H1 (cell line): ENCODE measurements at regions not wholly inside any gene's neighbourhood (a gene's known extent, or its start where the extent isn't known, plus 50 kb on each side); places are given as distances from the start of the nearest gene placed in this dataset.

Experiments used
- ATF3 ChIP-seq: IDR thresholded peaks from 2 replicates; pipeline ENCODE4 v1.6.1; 2011; ENCODE audit warnings: low read depth, mild to moderate bottlenecking, low read length; ENCODE audit not compliant: insufficient read depth
- BACH1 ChIP-seq: IDR thresholded peaks from 2 replicates; pipeline ENCODE4 v1.6.1; 2012; ENCODE audit warnings: low read length, improper control_type of control experiment
- CTCF ChIP-seq, 3 experiments: IDR thresholded peaks; 1 replicate in 2 of 3; 2 replicates in 1 of 3; pipeline versions ENCODE4 v1.5.1 to v1.6.1; 2011; ENCODE audit warnings: low read length in 3 of 3, mild to moderate bottlenecking in 3 of 3, inconsistent platforms in 2 of 3, low read depth in 1 of 3, moderate library complexity in 1 of 3; ENCODE audit not compliant: insufficient read depth in 1 of 3; ENCODE audit errors: control extremely low read depth in 1 of 3
- EGR1 ChIP-seq: IDR thresholded peaks from 2 replicates; pipeline ENCODE4 v1.6.1; 2011; ENCODE audit warnings: low read depth, low read length, borderline replicate concordance
- EP300 ChIP-seq, 2 experiments: IDR thresholded peaks; 1 replicate in 1 of 2; 2 replicates in 1 of 2; pipeline ENCODE4 v1.6.1; 2011 to 2012; ENCODE audit warnings: low read depth in 2 of 2, low read length in 2 of 2, mild to moderate bottlenecking in 2 of 2, borderline replicate concordance in 1 of 2, inconsistent platforms in 1 of 2, moderate library complexity in 1 of 2
- HDAC6 ChIP-seq: IDR thresholded peaks from one replicate; pipeline ENCODE4 v1.7.1; 2012; ENCODE audit warnings: low read depth, mild to moderate bottlenecking, inconsistent platforms, low read length, moderate library complexity
- JUND ChIP-seq: IDR thresholded peaks from 2 replicates; pipeline ENCODE4 v1.6.1; 2011; ENCODE audit warnings: mild to moderate bottlenecking, improper control_type of control experiment, low read length
- POLR2A ChIP-seq, 2 experiments: IDR thresholded peaks; 1 replicate in 1 of 2; 2 replicates in 1 of 2; pipeline ENCODE4 v1.6.1; 2011; ENCODE audit warnings: low read depth in 2 of 2, low read length in 2 of 2, mild to moderate bottlenecking in 2 of 2; ENCODE audit errors: control extremely low read depth in 1 of 2
- POLR2AphosphoS5 ChIP-seq: IDR thresholded peaks from 2 replicates; pipeline ENCODE4 v1.6.1; 2011; ENCODE audit warnings: low read depth, low read length
- POU5F1 ChIP-seq: IDR thresholded peaks from 2 replicates; pipeline ENCODE4 v1.6.1; 2011; ENCODE audit warnings: low read depth, mild to moderate bottlenecking, low read length, moderate library complexity
- RAD21 ChIP-seq, 2 experiments: IDR thresholded peaks in 1 of 2; conservative IDR thresholded peaks in 1 of 2; 2 replicates each; pipeline ENCODE4 v1.6.1; 2011; ENCODE audit warnings: low read depth in 2 of 2, low read length in 2 of 2, improper control_type of control experiment in 1 of 2, inconsistent platforms in 1 of 2, mild to moderate bottlenecking in 1 of 2, moderate library complexity in 1 of 2
- TAF7 ChIP-seq: optimal IDR thresholded peaks from 2 replicates; pipeline ENCODE3; 2011; ENCODE audit warnings: low read depth, mild to moderate bottlenecking, inconsistent platforms, low read length, moderate library complexity, borderline replicate concordance
- TCF12 ChIP-seq: IDR thresholded peaks from 2 replicates; pipeline ENCODE4 v1.6.1; 2011; ENCODE audit warnings: low read depth, mild to moderate bottlenecking, low read length
- YY1 ChIP-seq: IDR thresholded peaks from 2 replicates; pipeline ENCODE4 v1.6.1; 2011; ENCODE audit warnings: low read depth, mild to moderate bottlenecking, low read length

- no peak for TF ChIP-seq TCF12
- TF ChIP-seq EP300 (IDR thresholded peaks at IDR 0.05; ENCODE audit: borderline replicate concordance in 1 of 2, low read depth in 2 of 2, low read length in 2 of 2): no peak
- TF ChIP-seq ATF3: no peak
- TF ChIP-seq CTCF (IDR thresholded peaks at IDR 0.05; ENCODE audit: control extremely low read depth in 1 of 3, insufficient read depth in 1 of 3, low read depth in 1 of 3, low read length in 3 of 3): no peak
- TF ChIP-seq POLR2A (IDR thresholded peaks at IDR 0.05; ENCODE audit: control extremely low read depth in 1 of 2, low read depth in 2 of 2, low read length in 2 of 2): no peak
- no peak for TF ChIP-seq BACH1
- TF ChIP-seq POLR2AphosphoS5: no peak
- no peak for TF ChIP-seq POU5F1
- no peak for TF ChIP-seq JUND
- no peak for TF ChIP-seq RAD21 (IDR thresholded peaks at IDR 0.05 in 1 of 2, conservative IDR thresholded peaks at IDR 0.05 in 1 of 2; ENCODE audit: low read depth in 2 of 2, low read length in 2 of 2)
- TF ChIP-seq HDAC6: no peak
- TF ChIP-seq TAF7: no peak
- no peak for TF ChIP-seq EGR1
- TF ChIP-seq YY1: no peak
Measured at GRCh38 chr1:38105267-38105666, 58.7 kb upstream of the POU3F1 start.
